ENCODE measurements at regions not wholly inside any gene's neighbourhood (a gene's known extent, or its start where the extent isn't known, plus 50 kb on each side); places are given as distances from the start of the nearest gene placed in this dataset.

DNA sequence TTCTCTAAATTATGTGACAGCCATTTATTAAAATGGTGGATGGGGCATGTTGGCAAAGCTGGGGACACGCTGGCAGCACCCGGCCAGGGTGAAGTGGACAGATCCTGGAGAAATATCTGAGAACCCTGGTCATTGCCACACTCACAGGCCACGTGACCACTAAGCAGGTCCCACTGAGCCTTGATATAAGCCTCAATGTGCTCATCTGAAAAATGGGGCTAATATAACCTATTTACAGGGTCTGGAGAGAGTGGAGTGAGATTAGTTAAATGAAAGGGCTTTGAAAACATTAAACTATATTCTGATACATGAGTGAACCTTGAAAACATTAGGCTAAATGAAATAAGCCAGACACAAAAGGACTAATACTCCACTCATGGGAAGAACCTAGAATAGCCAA is 108.9 kb downstream of the RBFOX3 start:
- no peak for DNase-seq (ENCODE audit: low spot score)

DNA sequence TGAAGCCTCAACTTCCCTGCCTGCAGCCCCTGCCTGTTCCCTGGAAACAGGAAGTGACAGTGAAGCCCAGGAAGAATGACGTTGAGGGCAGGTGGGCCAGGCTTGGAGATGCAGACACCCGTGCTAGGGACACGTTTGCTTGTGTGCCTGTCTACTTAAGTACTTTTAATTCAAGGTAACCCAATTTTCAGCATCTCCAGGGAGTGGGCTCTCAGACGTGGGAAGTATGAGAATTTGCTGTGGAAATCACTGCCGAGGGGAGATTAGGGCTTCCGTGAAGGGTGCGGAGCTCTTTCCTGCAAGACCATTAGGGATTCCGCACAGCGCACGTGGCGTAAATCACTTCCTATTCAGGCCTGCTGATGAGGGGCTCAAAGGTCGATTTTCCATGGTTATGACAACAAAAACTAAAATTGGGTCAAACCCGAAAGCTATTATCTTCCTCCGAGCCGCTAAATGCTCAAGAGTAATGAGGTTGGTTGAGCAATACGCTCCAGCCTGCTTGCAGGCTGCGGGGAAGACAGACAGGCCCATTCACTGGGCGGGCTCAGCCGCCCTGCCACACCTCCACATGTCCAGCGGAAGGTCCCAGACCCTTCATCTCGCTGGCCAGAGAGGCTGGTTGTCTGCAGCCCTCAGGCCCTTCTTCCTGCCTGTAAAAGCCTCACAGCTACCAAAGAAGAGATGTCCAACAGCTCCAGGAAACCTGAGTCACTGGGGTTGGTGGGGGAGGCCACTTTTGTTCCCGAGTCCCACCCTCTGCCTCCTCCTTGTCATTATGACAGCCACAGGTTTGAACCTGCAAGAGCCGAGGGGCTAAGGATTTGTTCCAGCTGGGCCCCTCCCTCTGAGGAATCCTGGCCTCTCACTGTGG is 109.9 kb downstream of the RBFOX3 start:
- DNase-seq (ENCODE audit: low spot score), result no peak

DNA sequence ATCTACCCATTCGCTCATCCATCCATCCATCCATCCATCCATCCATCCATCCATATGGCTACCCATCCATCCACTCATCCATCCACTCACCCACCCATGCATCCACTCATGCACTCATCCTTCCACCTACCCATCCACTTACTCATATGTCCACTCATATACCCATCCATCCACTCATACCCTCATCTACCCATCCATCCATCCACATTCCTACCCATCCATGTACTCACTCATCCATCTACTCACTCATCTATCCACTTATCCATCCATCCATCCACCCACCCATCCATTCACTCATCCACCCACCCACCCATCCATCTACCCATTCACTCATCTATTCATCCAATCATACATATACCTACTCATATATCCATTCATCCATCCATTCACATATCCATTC is 112.0 kb downstream of the RBFOX3 start:
- DNase-seq (ENCODE audit: low spot score), result no peak

DNA sequence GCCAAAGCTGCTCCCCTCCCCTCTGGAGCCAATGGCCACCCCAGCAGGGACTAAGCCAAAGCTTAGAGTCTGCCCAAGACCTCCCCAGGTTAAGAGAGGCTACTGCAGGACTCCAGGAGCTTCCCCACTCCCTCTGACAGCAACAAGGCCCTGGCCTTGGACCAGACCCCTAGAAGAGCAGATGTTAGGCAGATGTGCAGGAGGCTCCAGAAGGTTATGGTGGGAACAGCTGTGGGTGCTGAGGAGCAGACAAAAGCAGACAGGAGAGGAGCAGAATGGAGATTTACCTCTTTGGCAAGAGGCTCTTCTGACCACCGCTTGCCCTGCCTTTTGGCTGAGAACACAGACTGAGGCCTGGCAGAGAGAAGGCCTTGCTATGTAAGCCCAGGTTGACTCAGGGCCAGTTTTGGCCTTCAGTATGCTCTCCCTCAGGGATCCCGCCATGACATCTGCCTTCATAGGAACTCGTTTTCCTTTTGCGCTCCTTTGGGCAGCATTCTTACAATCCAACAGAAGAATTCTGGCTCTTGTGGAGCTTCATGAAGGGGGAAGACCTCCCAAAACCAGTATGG is 113.0 kb downstream of the RBFOX3 start:
- no peak for DNase-seq (ENCODE audit: low spot score)

DNA sequence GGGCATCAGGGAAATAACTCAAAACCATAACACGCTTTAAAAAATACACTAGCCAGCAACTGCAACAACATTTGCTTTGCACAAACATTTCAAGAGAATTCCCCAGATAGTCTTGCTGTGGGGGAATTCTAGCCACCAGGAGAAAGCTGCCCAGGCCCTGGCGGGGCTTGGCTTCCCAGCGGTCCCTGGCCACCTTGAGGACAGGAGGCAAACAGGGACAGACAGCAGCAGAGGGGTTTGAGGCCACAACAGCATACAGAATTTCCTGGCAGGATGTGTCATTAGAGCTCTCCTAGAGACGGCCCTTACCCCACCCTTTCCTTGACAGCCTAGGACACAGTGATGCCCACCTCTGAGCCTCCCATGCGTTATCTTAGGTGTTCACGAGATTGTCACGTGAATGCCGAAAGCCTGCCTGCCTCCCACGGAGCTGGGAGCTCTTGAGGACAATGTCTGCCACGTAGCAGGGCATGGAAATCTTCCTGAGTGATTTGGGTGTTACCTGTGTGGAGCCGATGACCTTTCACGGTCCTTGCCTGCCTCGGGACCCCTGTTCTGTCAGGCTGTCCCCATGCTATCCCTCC is 114.3 kb downstream of the RBFOX3 start:
- DNase-seq (ENCODE audit: low spot score), result no peak

DNA sequence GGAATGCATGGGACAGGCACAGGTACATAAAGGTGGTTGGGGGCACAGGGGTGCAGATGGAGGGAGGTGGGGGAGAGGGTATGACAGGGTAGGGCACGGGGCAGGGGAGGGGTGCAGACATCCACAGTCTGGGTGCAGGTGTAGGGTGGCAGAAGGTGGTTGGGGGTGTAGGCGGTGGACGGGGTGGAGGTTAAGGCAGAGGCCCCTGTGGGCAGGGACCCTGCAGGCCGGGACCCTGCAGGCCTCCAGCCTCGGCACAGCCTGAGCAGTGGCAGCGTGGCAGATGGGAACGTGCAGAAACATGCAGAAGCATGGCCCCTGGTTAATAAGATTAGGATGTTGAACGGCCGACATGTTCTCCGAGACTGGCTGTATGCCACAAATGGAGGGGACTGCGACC is 115.2 kb downstream of the RBFOX3 start:
- DNase-seq (ENCODE audit: low spot score), result no peak

DNA sequence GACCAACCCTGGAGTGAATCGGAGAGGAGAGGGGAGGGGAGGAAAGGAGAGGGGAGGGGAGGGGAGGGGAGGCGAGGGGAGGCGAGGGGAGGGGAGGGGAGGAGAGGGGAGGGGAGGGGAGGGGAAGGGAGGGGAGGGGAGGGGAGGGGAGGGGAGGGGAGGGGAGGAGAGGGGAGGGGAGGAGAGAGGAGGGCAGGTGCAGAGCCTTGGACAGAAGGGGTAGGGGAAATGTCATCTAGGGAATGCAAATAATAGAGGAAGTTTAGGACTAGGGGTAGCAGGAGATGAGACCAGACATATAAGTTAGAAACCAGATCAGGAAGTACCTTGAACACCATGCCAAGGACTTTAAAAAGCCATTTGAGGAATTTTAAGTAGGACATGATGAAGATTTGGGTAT is 119.8 kb downstream of the RBFOX3 start:
- no peak for DNase-seq (ENCODE audit: low spot score)

DNA sequence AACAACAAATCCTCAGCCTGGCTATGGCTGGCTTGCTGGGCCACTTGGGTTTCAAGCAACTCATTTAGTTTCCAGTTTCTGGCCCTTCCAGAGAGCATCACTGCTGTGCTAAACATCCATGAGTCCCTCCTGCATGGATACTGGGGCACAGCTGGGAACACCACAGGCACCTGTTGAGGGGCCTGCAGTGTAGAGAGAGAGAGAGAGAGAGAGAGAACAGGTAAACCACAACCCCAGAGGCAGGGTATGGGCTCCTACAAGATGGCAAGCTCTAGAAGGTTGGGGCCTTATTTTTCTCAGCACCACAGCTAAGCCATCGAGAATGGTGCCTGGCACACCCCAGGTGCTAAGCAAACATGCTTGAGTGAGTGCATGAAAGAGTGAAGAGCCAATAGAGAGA is 120.3 kb downstream of the RBFOX3 start:
- no peak for DNase-seq (ENCODE audit: low spot score)

DNA sequence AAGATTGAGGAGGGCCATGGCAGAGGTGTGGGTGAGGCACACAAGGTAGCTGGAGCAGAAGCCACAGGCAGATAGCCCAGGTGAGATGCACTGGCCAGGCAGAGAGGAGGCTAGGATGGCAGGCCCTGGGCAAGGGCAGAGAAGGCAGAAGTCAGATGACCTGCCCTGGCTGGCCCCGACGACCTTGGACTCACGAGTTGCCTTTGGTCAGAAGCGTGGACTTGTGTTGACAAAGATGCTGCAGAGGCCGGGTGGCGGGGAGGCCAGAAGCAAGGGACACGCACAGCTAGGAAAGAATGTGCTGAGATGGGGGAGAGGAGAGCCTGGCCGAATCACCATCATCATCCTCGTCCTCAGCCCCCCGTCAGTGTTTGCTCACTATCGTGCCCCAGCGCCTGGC is 123.7 kb downstream of the RBFOX3 start:
- no peak for DNase-seq (ENCODE audit: low spot score)

DNA sequence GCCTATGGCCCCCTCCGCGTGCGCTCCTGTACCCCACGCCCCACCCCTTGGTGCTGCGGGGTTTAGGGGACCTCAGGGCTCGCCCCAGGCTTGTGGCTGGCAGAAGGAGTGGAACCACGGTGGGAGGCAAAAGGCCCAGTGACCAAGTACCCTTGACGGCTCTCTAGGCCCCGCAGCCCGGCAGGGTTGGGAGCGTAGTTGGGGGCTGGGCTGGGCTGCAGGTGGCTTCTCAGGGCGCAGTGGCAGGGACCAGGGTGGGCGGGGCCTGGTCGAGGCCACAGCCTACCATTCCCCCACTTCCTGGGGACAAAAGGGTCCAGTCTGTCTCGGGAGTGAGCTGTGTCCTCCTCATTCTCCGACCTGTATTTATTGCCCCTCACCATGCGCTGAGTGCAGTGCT is 124.9 kb downstream of the RBFOX3 start:
- no peak for DNase-seq (ENCODE audit: low spot score)

DNA sequence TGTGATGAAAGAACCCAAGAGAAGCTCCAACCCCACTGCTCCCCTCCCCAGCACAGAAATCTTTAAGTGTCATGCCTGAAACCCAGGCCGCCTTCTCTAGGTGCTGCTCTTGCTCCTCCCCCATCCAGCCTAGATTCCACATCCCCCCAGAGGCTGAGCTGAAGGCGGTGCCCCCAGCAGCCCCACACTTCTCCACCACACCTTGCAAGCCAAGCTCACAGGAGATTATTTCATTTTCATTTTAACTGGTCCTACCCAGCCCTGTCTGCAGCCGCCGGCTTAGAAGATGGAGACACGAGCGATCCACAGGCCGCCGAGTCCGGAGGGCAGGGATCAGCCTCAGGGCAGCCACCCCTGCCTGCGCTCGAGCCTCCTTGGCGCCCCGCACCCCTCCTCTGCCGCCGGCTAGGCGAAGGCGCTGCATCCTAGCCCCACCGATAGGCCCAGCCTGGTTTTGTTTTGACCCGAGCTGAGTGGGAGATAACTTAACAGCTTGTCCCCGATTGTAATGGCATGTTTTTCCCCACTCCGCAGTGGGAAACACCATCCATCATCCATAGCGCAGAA is 125.3 kb downstream of the RBFOX3 start:
- no peak for DNase-seq (ENCODE audit: low spot score)

DNA sequence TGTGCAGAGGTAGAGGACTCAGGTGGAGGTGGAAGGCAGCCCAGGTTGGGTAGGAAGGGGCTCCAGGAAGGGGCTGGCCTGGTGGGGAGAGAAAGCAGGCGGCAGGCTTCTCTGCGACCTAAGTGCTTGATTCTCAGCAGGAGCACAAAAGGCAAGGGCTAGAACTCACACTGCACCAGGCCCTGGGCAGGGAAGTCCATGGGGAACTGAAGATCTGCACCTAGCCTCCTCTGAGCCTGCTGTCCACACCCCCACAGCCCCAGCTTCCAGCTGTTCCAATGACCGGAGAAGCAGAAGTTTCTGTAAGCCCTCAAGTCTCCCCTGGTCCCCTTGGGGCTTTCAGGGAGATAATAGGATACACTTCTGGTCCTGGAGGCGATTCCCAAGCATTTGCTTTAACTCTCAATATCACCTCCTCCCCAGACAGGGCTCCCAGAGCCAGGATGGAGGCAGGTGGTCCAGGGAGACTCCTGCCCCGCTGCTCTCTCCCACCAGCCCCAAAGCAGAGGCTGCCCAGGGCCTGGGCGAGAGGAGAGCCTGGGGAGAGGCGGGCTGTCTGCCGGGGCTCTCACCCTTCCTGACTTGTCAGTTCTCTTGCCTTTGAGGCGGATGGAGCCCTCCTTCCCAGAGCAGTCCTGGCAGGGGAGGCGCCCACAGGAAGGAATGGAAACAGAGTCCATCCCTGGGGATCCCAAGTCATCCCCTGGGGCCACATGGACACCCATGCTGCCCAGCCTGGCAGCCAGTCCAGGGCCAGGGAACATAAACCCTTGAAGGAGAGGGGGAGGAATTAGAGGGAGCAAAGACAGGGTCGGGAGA is 126.0 kb downstream of the RBFOX3 start:
- no peak for DNase-seq (ENCODE audit: low spot score)

DNA sequence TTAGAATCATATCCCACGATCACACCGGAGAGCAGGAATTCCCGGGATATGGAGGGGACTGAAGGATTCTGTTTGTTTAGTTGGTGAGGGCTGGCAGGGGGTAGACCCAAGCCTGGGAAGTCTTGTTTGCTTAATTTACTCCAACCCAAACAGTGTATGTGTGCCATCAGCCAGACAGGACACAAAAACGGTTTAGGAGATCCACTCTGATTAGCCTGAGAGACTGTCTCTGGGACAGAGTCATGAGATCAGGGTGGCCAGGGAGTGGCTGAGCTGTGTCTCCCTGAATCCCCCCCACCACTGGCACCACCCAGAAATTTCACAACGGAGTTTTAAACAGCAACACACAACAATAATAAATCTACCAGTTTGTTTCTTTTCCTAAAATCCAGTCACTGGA is 127.0 kb downstream of the RBFOX3 start:
- DNase-seq (ENCODE audit: low spot score), result no peak

DNA sequence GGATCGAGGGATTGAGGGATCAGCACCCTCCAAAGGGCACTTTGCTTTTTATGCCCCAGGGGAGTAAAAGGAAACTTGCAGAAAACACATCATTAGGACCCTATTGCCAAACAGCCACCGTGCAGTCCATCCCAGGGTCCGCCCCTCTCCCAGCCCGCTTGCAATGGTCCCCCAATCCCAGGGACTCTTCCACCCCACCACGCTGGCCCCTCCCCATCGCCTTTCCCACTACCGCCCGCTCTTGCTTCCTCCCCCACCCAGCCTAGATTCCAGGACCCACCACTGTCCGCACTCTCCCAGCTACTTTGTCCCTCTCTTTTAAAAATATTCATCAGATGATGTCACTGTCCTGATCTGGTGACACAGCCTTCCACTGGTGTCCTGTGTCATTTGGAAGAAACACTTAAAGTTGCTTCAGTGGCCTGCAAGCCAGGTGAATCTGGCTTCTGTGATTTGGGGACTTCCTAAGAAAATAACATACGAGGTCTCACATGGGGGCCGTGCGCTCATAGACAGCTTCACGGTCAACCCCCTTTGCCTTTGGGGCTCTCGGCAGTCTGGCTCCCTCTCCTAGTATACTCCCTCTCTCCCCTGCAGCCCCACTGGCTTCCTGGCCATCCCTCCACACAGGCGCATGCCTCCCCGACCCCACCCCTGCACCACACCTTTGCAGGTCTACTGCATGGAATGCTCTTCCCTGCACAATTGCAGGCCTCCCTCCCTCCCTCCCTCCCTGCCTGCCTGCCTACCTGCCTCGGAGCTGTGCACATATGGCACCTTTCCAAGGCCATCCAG is 127.9 kb downstream of the RBFOX3 start:
- DNase-seq (ENCODE audit: low spot score), result no peak

DNA sequence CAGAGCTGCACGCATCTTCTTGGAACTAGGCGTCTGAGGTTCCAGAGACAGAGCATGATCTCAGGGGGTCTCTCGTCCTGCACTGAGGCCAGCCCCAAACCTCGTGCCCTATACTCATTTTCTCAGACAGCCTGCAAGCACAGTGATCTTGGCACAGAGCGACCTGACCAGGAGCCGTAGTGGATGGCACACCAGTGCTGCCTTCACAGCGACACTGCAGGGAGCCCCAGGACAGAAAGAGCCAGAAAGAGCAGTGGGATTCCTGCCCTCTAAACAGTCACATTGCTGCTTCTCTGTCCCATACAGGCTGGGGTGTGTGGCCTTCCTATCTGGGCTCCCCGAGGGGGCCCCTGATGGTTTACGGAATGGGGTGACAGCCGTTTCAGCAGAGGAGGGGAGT is 131.0 kb downstream of the RBFOX3 start:
- DNase-seq (ENCODE audit: low spot score), result no peak

DNA sequence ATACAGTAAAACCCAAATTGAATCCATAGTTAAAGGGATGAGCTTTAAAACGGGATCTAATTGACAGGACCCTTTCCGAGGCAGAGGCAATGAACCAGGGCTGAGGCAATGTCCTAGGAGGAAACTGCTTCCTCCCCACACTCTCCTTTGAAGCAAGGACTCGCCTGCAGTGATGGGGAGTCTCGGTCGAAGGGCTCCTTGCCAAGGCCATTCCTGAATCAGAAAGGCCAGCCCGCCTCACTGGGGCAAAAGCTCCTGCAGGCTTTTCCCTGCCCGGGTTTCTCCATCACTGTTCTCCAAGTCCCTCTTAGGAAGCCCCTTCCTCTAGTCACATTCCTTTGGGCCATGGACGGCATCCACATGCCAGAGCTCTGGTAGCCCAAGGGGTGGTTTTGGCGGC is 132.0 kb downstream of the RBFOX3 start:
- no peak for DNase-seq (ENCODE audit: low spot score)

DNA sequence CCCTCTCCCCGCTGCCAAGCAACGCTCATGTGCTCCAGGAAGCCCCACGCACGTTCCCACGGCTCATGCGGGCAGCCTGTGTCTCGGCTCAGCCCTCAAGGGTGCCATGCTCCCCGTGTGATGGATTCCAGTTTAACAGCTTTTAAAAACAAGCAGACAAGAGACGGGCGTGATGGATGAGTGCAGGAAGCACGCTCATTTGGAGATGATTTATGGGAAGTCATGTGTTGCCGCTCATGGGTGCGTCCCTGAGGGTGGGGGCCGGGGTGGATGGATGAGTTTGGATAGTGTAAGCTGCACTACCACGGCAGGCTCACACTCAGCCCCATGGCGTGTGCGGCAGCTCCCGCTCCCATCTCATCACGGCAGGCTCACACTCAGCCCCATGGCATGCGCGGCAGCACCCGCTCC is 132.8 kb downstream of the RBFOX3 start:
- DNase-seq (ENCODE audit: low spot score), result peak; percentile 48

DNA sequence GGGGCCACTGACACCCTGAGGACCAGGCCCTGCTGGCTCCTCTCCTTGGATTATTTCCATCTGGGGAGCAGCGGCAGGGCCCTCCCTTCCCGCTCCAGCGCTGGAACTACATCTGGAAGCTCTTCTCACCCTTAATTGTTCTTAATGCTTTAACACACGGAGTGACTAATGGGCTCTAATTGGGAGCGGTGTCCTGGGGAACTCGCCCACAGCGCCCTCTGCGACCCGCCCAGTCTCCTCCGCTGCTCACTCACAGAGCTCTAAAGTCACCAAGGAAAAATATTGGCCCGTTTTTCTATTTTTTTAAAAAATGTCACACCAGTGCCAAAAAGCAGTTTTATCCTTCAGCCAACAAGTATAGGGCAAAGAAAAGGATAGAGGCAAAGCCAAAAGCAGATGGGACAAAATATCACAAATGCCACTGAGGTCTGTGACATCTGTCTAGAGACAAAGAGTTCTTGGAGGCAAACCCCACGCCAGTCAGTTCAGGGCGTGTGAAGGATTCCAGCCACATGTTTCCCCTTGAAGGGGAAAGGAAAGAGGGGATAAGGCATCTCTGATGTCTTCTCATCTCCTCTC is 134.7 kb downstream of the RBFOX3 start:
- no peak for DNase-seq (ENCODE audit: low spot score)

DNA sequence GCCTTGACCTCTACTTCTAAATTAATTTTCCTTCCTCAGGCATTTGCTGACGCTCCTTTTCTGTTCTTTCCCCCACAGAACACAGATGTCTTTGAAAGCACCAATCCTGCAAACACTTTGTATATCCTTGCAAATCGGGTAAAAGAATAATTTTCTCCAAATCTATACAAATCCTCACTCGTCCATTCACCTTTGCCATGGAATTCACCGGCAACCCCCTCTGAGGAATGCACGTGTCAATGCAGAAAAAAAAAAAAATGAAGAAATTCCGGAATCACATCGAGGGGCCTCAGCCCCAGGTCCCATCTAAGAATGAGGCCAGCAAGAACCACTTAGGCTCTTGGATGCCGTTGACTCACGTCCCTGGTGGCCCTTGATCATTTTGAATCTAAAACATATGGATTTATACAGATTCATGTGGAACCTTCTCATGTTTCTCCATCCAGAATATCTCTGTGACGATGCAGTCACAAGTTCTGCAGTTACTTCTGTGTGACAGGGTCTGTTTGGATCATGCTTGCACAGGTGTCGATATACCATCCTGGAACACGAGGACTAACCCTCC is 136.9 kb downstream of the RBFOX3 start:
- no peak for DNase-seq (ENCODE audit: low spot score)

DNA sequence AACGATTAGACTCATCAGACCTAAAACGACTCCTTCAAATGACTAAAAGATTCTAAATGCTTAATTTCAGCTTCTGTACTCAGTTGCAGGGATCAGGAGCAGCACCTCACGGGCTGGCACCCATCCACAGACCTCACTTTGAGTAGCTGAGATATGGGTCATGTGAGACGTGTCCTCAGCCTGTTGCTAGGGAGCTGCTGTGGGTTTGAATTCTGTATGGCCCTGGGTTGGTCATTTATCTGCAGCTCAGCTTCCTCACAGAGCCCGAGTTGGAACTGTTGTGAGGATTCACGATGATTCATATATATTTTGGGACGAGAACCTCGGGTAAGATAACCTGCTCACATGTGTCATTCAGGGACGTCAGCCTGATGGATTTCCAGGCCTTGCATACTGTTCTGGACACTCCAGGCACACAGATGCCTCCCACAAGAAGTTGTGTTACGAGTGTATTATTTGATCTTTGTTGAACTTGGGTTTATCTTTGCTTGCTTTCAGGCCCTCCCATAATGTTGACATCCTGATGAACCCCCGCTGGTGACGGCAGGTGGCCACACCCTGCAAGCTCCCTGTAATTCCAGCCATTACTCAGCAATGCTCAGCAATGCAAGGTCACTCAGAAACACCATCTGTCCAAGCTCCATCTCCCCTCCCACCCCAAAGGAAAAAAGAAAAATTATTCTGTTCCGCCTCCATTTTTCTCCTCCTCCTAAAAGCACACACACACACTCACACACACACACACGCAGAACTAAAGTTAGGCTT is 137.6 kb downstream of the RBFOX3 start:
- DNase-seq (ENCODE audit: low spot score), result no peak
